GM12892 (cell line): ENCODE measurements at regions not wholly inside any gene's neighbourhood (a gene's known extent, or its start where the extent isn't known, plus 50 kb on each side); places are given as distances from the start of the nearest gene placed in this dataset.

Experiments
- DNase-seq: peaks from one replicate; pipeline ENCODE4 v3.0.0; 2011; ENCODE audit not compliant: insufficient read length
- FAIRE-seq: peaks from 2 replicates; lab custom pipeline; 2011; peaks lifted over from hg19 to GRCh38; lab: Jason Lieb, UNC
- POLR2A ChIP-seq: IDR thresholded peaks from 2 replicates; pipeline ENCODE4 v1.6.1; 2011; ENCODE audit warnings: low read depth, low read length, control low read depth
- POLR2AphosphoS5 ChIP-seq: IDR thresholded peaks from 2 replicates; pipeline ENCODE4 v1.6.1; 2011; ENCODE audit warnings: low read depth, low read length, control low read depth
- TAF1 ChIP-seq: IDR thresholded peaks from 2 replicates; pipeline ENCODE4 v1.6.1; 2011; ENCODE audit warnings: low read depth, mild to moderate bottlenecking, control low read depth, low read length, borderline replicate concordance

- no peak for TF ChIP-seq TAF1
- no peak for TF ChIP-seq POLR2AphosphoS5
- TF ChIP-seq POLR2A, result no peak
- no peak for DNase-seq
- no peak for FAIRE-seq
These were observed 97.3 kb upstream of the ST6GAL2 start for GRCh38 chr2:106983305-106983704.

DNA sequence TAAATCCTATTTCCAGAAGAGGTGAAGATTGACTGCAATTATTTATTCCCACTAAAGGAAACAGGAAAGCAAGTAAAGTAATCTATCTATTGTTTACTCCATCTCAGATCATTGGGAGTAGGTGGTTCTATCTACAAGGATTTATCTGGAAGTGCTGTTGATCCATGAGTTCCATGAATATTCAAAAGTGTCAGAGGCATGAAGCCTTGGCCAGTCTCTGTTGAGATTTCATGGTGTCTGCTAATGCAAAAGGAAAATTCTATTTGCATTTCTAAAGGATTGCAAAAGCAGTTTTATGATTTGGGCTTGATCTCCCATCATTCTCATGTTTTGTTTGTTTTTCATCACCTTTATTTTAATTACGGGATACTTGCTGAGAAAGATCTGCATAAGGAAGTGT, 102.4 kb upstream of the ST6GAL2 start:
- DNase-seq (no peak), FAIRE-seq (no peak)
- TF ChIP-seq POLR2AphosphoS5 (no peak), POLR2A (no peak)

GRCh38 chr2:106990297-106990696, 104.3 kb upstream of the ST6GAL2 start:
- no peak for DNase-seq
- TF ChIP-seq TAF1 (no peak), POLR2AphosphoS5 (no peak), POLR2A (no peak)
- no peak for FAIRE-seq

- no peak for DNase-seq
- FAIRE-seq, result no peak
- TF ChIP-seq POLR2A (no peak), TAF1 (no peak), POLR2AphosphoS5 (no peak)
These were observed 105.9 kb upstream of the ST6GAL2 start for GRCh38 chr2:106991866-106992265.

DNA sequence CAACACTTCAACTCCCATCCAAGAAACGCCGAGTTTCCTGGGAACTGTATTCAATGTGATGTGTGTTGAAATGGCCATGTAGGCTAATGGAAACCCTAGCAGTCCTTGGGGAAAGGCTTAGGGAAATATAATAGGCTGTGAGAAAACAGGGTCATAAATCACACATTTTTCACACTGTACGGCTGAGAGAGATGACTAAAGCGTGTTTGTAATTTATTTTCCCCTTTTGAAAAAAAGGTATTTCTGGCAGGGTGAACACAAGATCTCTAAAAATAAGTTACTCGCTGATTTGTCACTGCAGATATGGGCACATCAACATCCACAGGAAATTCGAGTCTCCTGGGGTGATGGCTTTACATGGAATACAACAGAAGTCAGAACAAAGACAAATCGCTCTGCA, 109.6 kb upstream of the ST6GAL2 start:
- FAIRE-seq, result no peak
- no peak for DNase-seq
- TF ChIP-seq TAF1 (no peak), POLR2AphosphoS5 (no peak), POLR2A (no peak)

DNA sequence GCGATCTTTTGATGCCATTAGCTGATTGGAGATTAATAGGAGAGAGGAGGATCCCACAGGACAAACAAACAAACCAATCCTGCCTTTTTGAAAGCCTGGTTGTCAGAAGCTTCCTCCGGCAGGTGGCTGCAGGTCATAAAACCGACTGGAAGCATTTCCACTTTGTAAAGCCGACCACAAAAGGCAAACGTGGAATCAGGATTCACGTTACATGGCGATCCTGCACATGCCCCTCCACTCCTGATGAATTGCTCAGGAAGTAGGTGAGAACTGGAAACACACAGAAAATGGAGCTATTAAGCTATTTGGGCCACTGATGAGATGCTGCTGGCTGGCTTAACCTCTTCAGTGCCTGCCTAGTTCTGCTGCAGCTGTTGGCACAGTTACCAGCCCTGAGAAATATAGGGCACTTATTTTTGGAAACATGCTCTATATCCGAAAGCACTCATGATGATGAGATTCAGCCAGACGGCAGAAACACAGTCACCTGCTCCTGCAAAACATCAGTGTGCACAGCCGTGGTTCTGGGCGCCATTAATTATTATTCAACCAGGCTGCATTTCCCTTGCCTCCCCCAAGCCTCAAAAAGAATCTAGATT, 110.3 kb upstream of the ST6GAL2 start:
- no peak for TF ChIP-seq POLR2AphosphoS5
- no peak for TF ChIP-seq POLR2A
- TF ChIP-seq TAF1, result no peak
- FAIRE-seq (no peak), DNase-seq (no peak)

GRCh38 chr2:106997204-106997603, 111.2 kb upstream of the ST6GAL2 start:
- no peak for DNase-seq
- TF ChIP-seq POLR2AphosphoS5, result no peak
- TF ChIP-seq POLR2A, result no peak
- no peak for FAIRE-seq

DNA sequence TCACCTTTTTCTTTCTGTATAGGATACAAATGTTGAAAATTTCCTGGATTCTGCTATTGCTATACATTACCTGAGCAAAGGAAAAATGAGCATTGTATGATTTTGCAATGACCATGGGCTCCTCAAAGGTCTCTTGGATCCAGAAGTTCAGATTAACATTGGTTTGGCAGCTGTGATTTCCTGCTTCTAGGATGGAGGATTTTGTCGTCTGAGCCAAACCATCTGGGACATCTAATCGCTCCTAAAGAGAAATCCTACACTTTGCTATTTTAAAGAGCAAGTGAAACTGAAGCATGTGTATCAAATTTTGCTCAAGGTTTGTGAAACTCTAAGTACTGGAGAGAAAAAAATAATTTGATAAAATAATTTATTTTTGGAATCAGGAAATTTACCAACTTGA, 115.1 kb upstream of the ST6GAL2 start:
- DNase-seq (no peak), FAIRE-seq (no peak)
- TF ChIP-seq TAF1 (no peak), POLR2A (no peak), POLR2AphosphoS5 (no peak)

GRCh38 chr2:107001551-107001950, 115.6 kb upstream of the ST6GAL2 start:
- FAIRE-seq (no peak), DNase-seq (no peak)
- TF ChIP-seq TAF1 (no peak), POLR2AphosphoS5 (no peak), POLR2A (no peak)

DNA sequence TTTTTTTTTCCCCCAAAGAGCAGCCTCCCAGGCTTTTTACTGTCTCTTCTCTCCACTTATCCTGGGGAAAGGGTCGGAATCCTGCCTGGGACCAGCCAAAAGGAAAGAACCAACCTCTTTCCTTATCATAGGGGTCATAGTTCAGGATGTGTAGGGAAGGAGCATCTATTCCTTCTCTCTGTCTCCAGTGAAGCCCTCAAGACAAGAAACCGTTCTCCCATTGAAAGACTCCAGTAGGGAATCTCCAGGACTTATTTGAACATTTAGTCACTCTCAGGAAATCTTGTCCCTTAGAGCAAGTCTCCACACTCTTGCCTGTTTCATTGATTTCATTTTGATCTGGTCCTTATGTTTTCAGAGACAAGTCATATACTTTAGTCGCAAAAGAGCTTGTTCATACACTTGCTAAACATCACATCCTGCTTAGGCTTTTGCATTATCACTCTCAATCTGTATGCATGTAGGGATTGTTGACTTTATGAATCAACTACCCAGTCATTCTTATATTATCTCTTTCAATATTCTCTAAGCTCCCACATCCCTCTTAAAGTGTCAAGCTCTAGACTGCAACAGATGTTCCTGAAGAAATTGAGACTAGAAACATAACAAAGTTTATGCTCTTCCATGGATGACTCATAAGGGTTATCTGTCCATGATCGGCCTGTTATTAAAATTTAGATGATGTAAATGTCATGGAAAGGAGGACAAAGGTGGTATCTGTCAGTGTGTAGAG, 116.2 kb upstream of the ST6GAL2 start:
- FAIRE-seq (no peak), DNase-seq (no peak)
- TF ChIP-seq POLR2AphosphoS5 (no peak), TAF1 (no peak), POLR2A (no peak)

DNA sequence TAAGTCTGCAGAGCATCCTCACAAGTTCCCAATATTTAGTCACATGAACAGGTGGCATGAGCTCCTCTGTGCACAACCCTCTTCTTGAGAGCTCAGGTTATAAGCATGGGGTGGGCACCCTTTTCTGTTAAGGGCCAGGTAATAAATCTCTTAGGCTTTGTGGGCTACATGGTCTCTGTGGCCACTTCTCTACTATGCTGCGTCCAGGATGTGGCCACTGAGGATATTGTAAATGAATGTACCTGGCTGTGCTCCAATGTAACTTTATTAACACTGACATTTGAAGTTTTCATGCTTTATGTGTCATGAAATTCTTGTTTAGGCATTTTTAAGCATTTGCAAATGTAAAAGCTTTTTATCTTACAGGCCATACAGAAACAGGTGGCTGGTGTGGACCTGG, 116.8 kb upstream of the ST6GAL2 start:
- TF ChIP-seq POLR2AphosphoS5 (no peak), TAF1 (no peak), POLR2A (no peak)
- FAIRE-seq, result no peak
- no peak for DNase-seq

- FAIRE-seq (no peak), DNase-seq (no peak)
- TF ChIP-seq POLR2AphosphoS5 (no peak), POLR2A (no peak), TAF1 (no peak)
These were observed 119.9 kb upstream of the ST6GAL2 start for GRCh38 chr2:107005853-107006252.
